DMS153 treated with DMSO at 0.1 percent for 48 hours (cell line): ENCODE measurements at regions not wholly inside any gene's neighbourhood (a gene's known extent, or its start where the extent isn't known, plus 50 kb on each side); places are given as distances from the start of the nearest gene placed in this dataset.
"Not testable (repeated sequence)": the region's sequence is repeated elsewhere in the genome, so short reads cannot be mapped to it uniquely, and the experiment has no call there.

Experiments used
- DNase-seq: peaks from one replicate; lab custom pipeline; 2025; ENCODE audit not compliant: unreplicated experiment; lab: John Stamatoyannopoulos, UW

GRCh38 chr18:73151086-73151485 is 283.3 kb upstream of the NETO1 start:
- DNase-seq = no peak

GRCh38 chr18:73150199-73150598 is 282.4 kb upstream of the NETO1 start:
- DNase-seq = no peak

DNA sequence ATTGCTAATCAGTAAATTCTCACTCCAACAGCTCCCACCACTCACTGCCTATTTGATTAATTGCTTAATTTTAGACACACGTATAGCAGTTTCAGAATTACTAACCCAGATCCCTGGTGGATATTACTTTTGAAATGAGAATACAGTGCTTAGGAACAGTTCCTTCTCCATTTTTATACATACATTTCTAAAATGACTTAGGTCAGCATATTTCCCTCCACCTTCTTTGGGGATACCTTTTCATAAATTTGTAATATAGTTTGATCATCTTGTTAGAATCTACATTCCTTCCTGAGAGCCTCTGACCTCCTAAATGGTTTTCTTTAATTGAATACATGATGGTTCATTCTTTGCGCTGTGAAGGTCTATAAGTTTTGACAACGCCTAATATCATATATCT is 279.8 kb upstream of the NETO1 start:
- DNase-seq = no peak

DNA sequence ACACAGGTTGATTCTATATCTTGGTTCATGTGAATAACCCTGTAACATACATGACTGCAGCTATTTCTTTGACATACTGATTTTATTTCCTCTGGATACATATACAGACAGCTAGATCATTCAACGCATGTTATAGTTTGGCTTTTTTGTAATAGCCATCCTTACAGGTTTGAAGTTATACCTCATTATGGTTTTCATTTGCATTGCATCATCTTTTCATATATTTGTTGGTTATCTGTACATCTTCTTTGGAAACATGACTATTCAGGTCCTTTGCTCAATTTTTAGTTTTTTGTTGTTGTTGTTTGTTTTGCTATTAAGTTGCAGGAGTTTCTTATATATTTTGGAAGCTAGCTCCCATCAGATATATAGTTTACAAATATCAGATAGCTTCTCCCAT is 276.2 kb upstream of the NETO1 start:
- no peak for DNase-seq

- DNase-seq = peak; percentile 2
These were observed 268.3 kb upstream of the NETO1 start for GRCh38 chr18:73136134-73136533.

- no peak for DNase-seq
These were observed 256.4 kb upstream of the NETO1 start for GRCh38 chr18:73124175-73124574.

- no peak for DNase-seq
These were observed 253.4 kb upstream of the NETO1 start for GRCh38 chr18:73121207-73121606.

DNA sequence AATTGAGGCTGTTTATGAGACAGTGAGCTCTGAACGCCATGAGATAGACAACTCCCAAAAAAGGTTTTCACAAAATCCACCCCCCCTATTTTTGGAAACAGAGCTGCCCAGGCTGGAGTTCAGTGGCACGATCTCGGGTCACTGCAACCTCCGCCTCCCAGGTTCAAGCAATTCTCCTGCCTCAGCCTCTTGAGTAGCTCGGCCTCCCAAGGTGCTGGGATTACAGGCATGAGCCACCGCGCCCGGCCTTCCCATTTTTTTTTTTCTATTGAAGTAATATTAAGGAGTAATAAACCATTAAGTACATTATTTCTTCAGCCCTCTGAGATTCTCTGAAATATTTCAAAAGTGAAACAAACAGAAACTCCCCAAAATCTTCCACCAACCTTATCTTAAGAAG is 252.8 kb upstream of the NETO1 start:
- DNase-seq = no peak

DNA sequence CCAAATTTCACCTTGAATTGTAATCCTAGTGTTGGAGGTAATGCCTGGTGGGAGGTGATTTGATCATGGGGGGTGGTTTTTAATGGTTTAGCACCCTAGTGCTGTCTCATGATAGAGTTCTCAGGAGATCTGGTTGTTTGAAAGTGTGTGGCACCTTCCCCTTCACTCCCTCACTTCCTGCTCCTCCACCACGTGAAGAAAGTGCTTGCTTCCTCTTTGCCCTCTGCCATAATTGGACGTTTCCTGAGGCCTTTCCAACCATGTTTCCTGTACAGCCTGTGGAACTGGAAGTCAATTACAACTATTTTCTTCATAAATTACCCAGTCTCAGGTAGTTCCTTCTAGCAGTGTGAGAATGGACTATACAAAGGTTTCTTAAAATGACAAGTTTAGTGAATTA is 251.8 kb upstream of the NETO1 start:
- no peak for DNase-seq

DNA sequence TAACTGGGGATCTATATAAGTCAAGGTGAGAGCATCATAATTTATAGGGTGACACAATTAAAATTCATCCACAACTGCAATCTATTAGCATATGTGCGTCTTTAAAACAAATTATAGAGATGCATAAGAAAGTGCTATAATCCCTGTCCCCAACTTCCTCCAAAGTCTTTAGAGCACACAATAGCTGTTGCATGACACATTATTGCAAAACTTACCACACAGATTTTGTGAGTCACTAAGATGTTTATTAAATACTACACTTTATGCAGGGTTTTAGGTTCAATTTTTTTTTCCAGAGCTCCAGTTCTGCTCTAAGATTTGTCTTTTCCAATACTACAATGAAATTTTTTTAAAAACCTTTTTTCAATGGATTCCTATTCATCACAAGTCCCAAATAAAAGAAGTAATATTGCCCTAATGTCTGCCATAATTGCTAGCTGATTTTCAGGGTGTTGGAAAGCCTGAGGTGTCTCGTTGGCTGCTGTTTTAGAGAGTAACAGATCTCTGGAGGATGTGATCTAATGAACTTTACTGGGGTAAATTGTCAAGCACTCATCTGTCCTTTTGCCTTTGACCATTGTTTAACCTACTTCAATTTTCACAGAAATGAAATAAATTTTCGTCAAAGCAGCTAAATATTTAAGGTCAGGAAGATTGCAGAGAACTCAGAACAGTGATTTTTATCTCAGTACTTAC is 250.5 kb upstream of the NETO1 start:
- DNase-seq = no peak

DNA sequence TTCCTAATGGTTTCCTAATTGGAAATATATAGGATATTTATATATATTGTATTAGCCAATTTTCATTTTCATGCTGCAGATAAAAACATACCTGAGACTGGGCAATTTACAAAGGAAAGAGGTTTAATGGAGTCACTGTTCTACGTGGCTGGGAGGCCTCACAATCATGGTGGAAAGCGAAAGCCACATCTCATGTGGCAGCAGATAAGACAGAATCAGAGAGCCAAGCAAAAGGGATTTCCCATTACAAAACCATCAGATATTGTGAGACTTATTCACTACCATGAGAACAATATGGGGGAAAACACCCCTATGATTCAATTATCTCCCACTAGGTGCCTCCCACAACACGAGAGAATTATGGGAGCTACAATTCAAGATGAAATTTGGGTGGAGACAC is 242.5 kb upstream of the NETO1 start:
- DNase-seq = no peak

DNA sequence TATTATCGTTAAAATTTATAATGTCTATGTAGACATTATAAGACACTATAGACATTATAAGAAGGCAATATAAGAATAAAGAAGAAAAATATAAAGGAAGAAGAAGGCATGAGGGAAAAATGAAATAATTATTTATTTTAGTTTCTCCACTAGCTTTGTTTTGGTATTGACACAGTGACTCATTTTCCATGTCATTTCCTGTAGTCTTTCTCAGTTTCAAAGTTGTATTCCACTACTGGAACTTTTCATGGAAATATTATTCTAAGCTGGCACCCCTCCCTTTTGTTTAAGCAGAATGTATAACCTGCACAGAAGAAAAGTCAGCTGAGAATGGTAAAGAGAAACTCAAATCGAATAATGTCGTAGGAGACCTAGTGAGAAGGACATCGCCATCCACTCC is 234.2 kb upstream of the NETO1 start:
- no peak for DNase-seq

DNA sequence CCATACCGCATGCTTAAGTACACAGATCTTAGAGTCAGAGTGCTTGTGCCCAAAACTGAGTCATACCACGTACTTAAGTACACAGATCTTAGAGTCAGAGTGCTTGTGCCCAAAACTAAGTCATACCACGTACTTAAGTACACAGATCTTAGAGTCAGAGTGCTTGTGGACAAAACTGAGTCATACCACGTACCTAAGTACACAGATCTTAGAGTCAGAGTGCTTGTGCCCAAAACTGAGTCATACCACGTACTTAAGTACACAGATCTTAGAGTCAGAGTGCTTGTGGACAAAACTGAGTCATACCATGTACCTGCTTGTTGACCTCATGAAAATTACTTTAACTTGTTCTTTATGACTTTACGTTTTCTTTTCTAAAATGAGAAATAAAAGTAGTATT is 233.7 kb upstream of the NETO1 start:
- not testable (repeated sequence) for DNase-seq

DNA sequence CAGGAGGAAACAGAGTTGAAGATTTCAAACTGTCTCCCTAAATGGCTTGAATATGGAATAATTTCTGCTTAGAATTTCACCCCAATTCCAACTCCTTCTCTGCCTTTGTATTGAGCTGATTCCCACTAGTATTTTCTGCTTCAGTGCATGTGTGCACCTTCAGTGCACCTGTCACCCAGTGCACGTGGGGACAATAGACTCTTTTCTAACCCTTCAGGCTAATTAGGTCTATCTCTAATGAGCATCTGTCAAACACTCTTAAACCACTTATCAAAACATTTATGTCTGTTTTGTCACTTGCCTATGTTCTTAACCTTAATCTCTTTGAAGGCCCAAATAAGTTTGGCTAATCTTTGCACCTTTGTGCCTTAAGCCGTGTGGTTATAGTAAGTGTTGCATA is 232.0 kb upstream of the NETO1 start:
- DNase-seq = no peak

DNA sequence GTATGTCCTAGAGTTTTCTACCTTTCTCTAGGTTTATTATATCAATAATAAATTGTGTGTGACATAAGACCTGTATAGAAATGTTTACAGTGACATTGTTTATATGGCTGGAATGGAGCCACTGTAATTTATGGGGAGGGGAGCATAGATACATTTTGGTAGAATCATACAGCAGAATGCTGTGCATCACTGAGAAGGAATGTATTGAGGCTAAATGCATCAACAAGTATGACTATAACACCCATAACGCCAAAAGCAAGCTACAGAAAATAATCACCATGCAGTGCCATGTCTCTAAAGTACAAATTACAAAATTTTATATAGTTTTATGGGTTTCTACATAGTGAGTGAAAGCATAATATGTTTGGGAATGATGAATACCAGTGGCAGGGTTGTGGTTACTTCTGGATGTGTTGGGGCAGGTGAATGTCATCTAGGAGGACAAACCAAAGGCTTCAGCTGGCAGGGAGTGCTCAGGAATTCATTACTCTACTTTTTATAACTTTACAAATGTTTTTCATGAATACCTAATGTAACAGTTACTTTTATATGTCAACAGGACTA is 226.0 kb upstream of the NETO1 start:
- DNase-seq = no peak

DNA sequence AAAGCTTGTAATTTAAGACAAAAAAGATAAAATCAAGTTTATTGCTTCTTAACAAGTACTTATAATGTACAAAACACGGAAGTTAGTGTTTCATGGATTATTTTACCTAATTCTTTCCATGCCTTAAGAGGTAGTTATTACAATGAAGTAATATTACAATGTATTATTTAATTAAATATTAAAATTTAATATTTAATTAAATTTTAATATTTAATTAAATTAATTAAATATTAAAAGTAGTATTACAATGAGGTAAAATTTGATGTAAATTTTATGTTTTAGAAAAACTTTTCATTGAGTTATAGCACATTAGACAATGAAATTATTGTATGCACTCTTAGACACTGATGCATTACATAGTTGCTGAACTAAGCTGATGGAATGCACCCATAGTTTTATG is 220.7 kb upstream of the NETO1 start:
- no peak for DNase-seq

- DNase-seq = no peak
These were observed 219.6 kb upstream of the NETO1 start for GRCh38 chr18:73087282-73087977.

DNA sequence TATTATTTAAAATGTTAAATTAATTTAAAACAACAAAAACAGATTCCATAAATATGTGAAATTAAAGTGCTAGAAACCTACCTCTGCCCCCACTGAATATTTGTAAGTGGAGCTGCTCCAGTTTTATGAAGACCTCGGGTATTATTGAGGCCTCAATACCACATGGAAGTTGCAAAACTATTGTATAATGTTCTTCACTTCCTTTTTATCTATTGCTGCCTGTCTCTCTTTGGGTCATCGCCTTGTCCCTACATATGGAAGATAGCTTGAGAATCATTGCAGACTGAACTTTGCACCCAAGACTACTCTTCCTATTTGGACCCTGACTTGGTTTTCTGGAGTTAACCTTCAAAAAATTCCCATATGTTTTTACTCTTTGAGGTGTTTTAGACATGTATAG is 212.1 kb upstream of the NETO1 start:
- no peak for DNase-seq

DNA sequence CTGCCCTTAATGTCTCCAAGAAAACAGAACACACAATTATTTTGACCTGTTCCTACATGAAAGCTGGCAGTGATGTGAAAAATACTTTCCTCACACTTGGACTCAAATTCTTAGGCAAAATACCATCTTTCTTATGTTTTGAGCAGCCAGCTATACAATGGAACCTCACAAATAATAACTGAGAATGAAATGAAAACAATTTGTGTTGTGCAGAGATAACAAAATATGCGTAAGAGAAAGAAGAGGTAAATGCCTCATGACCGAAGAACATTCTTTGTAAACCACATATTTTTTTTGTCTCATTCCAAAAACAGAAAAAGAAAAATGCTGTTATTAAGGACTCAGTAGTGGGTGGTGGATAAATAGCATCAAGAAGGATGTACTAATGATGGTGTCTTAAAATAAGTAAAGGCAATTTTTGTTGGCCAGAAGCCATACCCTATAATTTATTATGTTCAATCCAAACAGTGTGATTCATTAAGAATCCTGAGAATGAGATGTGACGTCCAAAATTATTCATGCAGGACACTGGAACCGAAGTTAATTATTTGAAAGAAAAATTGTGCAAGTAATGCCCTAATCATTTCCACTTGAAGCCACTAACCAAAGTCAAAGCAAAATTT is 193.0 kb upstream of the NETO1 start:
- DNase-seq = no peak

DNA sequence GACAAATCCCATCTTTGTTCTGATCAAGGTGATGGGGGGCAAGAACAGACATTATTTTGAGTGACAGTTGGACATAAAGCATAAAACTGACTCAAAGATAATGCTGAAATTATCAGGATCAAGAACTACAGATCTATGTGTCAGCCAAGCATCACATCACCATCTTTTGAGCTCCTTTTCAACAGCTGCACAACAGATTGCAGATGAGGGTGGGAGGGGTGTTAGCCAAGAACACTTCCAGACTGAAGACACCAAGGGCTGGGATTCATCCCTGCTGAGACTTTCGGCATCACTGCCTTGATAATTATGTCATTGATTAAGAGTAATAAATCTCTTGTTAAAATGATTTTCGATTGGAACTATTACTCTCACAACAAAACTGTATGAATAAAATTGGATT is 191.5 kb upstream of the NETO1 start:
- DNase-seq = no peak

- DNase-seq = no peak
These were observed 179.9 kb upstream of the NETO1 start for GRCh38 chr18:73047688-73048087.

- DNase-seq = no peak
These were observed 177.2 kb upstream of the NETO1 start for GRCh38 chr18:73045037-73045436.
